ENCODE measurements at regions not wholly inside any gene's neighbourhood (a gene's known extent, or its start where the extent isn't known, plus 50 kb on each side); places are given as distances from the start of the nearest gene placed in this dataset.

DNA sequence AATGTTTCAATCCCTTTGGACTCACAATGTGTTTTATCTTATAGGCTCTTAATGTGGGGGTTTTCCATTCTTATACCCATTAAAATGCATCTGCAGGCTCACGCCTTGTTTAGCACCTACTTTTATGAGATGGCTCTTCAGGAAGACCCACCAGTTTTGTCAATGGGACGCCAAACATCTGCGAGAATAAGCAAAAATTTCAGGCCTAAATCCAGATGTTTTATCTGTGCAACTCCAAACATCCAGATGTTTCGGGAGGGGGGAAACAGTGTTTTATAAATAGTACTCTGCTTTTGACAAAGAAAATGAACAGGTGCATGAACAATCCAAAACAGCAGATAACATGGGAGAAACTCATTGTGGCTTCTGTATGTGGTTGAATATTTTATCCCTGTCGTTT lies 342.8 kb downstream of the DHX15 start:
- TF ChIP-seq, protein P1, sequence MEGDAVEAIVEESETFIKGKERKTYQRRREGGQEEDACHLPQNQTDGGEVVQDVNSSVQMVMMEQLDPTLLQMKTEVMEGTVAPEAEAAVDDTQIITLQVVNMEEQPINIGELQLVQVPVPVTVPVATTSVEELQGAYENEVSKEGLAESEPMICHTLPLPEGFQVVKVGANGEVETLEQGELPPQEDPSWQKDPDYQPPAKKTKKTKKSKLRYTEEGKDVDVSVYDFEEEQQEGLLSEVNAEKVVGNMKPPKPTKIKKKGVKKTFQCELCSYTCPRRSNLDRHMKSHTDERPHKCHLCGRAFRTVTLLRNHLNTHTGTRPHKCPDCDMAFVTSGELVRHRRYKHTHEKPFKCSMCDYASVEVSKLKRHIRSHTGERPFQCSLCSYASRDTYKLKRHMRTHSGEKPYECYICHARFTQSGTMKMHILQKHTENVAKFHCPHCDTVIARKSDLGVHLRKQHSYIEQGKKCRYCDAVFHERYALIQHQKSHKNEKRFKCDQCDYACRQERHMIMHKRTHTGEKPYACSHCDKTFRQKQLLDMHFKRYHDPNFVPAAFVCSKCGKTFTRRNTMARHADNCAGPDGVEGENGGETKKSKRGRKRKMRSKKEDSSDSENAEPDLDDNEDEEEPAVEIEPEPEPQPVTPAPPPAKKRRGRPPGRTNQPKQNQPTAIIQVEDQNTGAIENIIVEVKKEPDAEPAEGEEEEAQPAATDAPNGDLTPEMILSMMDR (IDR thresholded peaks at IDR 0.05; ENCODE audit: insufficient read depth in 1 of 2, low read depth in 1 of 2, low read length in 1 of 2, severe bottlenecking in 1 of 2, unreplicated experiment in 1 of 2) = no peak
- Mint-ChIP-seq H3K27me3 (ENCODE audit: insufficient read depth, unreplicated experiment) (no peaks in the 10 kb centered on the region), H3K4me1 (ENCODE audit: low read depth, unreplicated experiment) (peaks cover 16% of the 10 kb centered on the region), H3K9me3 (ENCODE audit: unreplicated experiment) (no peaks in the 10 kb centered on the region), H3K36me3 (ENCODE audit: insufficient read depth, unreplicated experiment) (no peaks in the 10 kb centered on the region), H3K4me3 (ENCODE audit: unreplicated experiment) (no peak overlapping the region), H3K27ac (ENCODE audit: unreplicated experiment) (no peak overlapping the region)
- Histone ChIP-seq H3K36me3 (ENCODE audit: control insufficient read depth, insufficient read depth, low read length) (no peaks in the 10 kb centered on the region), H3K4me1 (peaks cover 9% of the 10 kb centered on the region), H3K27me3 (replicated peaks; ENCODE audit: control insufficient read depth, insufficient read depth, low read length) (no peaks in the 10 kb centered on the region), H3K4me3 (ENCODE audit: low read depth, low read length) (no peak overlapping the region), H3K9me3 (no peaks in the 10 kb centered on the region)
- ChIA-PET POLR2A (no interaction called here), CTCF (no interaction called here)
- intact Hi-C loops (cut with micrococcal nuclease; ENCODE audit: unreplicated experiment) = loop anchor here (2.0 kb wide), 1 partner anchor 23 kb away; no protein-coding TSS in a partner anchor
- BruUV-seq (replicated peaks) = no TSS peak
- DNase-seq = no peak

DNA sequence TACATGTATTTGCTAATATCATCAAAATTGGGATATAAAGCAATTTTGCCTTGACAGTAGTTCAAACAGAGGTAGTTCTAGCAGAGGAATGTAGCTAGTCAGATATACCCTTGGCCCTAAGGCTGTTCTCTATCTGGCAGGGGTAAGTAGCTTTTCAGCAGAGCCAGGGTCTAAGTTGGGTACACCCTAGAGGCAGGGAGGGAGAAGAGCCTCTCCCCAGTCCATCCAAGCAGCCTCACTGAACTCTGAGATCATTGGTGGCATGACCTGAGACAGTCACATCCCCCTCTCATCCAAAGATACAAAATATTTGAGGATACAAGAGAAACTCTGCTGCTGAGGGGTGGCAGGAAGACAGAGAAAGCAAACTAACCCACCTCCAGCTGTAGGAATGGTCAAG lies 343.7 kb downstream of the DHX15 start:
- intact Hi-C loops (cut with micrococcal nuclease; ENCODE audit: unreplicated experiment) = loop anchor here (2.0 kb wide), 1 partner anchor 22 kb away; no protein-coding TSS in a partner anchor
- Mint-ChIP-seq H3K9me3 (ENCODE audit: unreplicated experiment) (no peaks in the 10 kb centered on the region), H3K4me3 (ENCODE audit: unreplicated experiment) (no peak overlapping the region), H3K4me1 (ENCODE audit: low read depth, unreplicated experiment) (peaks cover 20% of the 10 kb centered on the region), H3K27me3 (ENCODE audit: insufficient read depth, unreplicated experiment) (no peaks in the 10 kb centered on the region), H3K36me3 (ENCODE audit: insufficient read depth, unreplicated experiment) (no peaks in the 10 kb centered on the region), H3K27ac (ENCODE audit: unreplicated experiment) (no peak overlapping the region)
- Histone ChIP-seq H3K27me3 (replicated peaks; ENCODE audit: control insufficient read depth, insufficient read depth, low read length) (no peaks in the 10 kb centered on the region), H3K9me3 (no peaks in the 10 kb centered on the region), H3K36me3 (ENCODE audit: control insufficient read depth, insufficient read depth, low read length) (no peaks in the 10 kb centered on the region), H3K4me1 (peaks cover 18% of the 10 kb centered on the region), H3K4me3 (ENCODE audit: low read depth, low read length) (no peak overlapping the region)
- POLR2A ChIA-PET = no interaction called here
- no peak for DNase-seq
- no TSS peak for BruUV-seq (replicated peaks)
- CTCF ChIA-PET = no interaction called here
- TF ChIP-seq, protein P1 (IDR thresholded peaks at IDR 0.05; ENCODE audit: insufficient read depth in 1 of 2, low read depth in 1 of 2, low read length in 1 of 2, severe bottlenecking in 1 of 2, unreplicated experiment in 1 of 2) = no peak

DNA sequence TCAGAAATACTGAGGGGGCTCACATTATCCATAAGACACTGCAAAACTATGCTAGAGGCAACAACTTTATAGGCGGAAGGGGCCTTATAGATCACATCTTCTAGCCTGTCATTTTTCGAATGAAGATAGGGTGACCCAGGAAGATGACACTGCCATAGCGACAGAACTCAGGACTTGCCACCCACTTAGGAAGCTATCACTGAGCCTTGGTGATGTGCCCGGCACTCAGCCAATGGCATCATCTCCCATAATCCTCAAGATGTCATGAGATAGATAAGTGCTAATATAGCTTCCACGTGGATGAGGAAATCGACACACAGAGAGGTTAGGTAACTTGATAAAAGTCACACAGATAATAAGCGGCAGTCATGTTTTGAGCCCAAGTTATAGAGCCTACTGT lies 346.6 kb downstream of the DHX15 start:
- no peaks in the 10 kb centered on the region for H3K9me3 Mint-ChIP-seq (ENCODE audit: unreplicated experiment)
- H3K4me1 Mint-ChIP-seq (ENCODE audit: low read depth, unreplicated experiment) = peaks cover 20% of the 10 kb centered on the region
- no peak for DNase-seq
- POLR2A ChIA-PET = no interaction called here
- H3K27me3 Mint-ChIP-seq (ENCODE audit: insufficient read depth, unreplicated experiment) = no peaks in the 10 kb centered on the region
- no peak overlapping the region for H3K4me3 Mint-ChIP-seq (ENCODE audit: unreplicated experiment)
- no peaks in the 10 kb centered on the region for H3K27me3 ChIP-seq (replicated peaks; ENCODE audit: control insufficient read depth, insufficient read depth, low read length)
- H3K4me3 ChIP-seq (ENCODE audit: low read depth, low read length) = no peak overlapping the region
- H3K4me1 ChIP-seq = peaks cover 28% of the 10 kb centered on the region
- no peaks in the 10 kb centered on the region for H3K9me3 ChIP-seq
- intact Hi-C loops (cut with micrococcal nuclease; ENCODE audit: unreplicated experiment) = no loop called here
- CTCF ChIA-PET = no interaction called here
- TF ChIP-seq, protein P1 (IDR thresholded peaks at IDR 0.05; ENCODE audit: insufficient read depth in 1 of 2, low read depth in 1 of 2, low read length in 1 of 2, severe bottlenecking in 1 of 2, unreplicated experiment in 1 of 2) = no peak
- no TSS peak for BruUV-seq (replicated peaks)
- H3K36me3 Mint-ChIP-seq (ENCODE audit: insufficient read depth, unreplicated experiment) = no peaks in the 10 kb centered on the region
- H3K27ac Mint-ChIP-seq (ENCODE audit: unreplicated experiment) = peak overlapping the region; percentile 32
- no peaks in the 10 kb centered on the region for H3K36me3 ChIP-seq (ENCODE audit: control insufficient read depth, insufficient read depth, low read length)
